ENCODE measurements at regions not wholly inside any gene's neighbourhood (a gene's known extent, or its start where the extent isn't known, plus 50 kb on each side); places are given as distances from the start of the nearest gene placed in this dataset.
A peak's percentile ranks its signal among the peaks of the same experiment; 100 is the strongest.

DNA sequence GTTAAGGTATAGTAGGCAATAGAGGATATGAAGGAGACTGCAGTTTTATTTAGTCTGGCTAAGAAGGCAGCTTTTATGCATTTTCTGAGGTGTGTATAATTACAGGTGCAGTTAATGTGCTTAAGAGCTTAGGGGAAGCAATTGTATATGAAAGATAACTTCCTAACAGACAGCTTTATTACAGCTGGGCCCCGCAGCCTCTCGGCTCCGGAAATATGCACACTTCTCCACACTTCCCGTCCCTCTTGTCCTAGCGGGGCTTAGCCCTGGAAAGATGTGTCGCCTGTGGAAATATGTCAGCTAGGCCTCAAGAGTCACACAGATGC, 178.4 kb upstream of the ARID1B start:
- no peak overlapping the region for H3K4me3 Mint-ChIP-seq
- Histone ChIP-seq H3K4me2 (no peak overlapping the region), H3K27ac (ENCODE audit: low read depth) (no peak overlapping the region)

More for the DNA sequence above, 178.4 kb upstream of the ARID1B start:
- no peak for TF ChIP-seq STAT1 (IDR thresholded peaks at IDR 0.05; ENCODE audit: unreplicated experiment)
- no peak for TF ChIP-seq POLR2AphosphoS5 (IDR thresholded peaks at IDR 0.05; ENCODE audit: low read depth)
- no peak for TF ChIP-seq EZH2phosphoT487 (IDR thresholded peaks at IDR 0.05; ENCODE audit: unreplicated experiment)
- TF ChIP-seq NANOG (IDR thresholded peaks at IDR 0.05; ENCODE audit: borderline replicate concordance), result no peak
- TF ChIP-seq, protein P1, sequence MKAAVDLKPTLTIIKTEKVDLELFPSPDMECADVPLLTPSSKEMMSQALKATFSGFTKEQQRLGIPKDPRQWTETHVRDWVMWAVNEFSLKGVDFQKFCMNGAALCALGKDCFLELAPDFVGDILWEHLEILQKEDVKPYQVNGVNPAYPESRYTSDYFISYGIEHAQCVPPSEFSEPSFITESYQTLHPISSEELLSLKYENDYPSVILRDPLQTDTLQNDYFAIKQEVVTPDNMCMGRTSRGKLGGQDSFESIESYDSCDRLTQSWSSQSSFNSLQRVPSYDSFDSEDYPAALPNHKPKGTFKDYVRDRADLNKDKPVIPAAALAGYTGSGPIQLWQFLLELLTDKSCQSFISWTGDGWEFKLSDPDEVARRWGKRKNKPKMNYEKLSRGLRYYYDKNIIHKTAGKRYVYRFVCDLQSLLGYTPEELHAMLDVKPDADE (IDR thresholded peaks at IDR 0.05), result no peak
- TF ChIP-seq ZNF331 (CRISPR knock-in tag; IDR thresholded peaks at IDR 0.05; ENCODE audit: low read depth), result no peak
- TF ChIP-seq ZNF114 (CRISPR knock-in tag; IDR thresholded peaks at IDR 0.05), result no peak
- no peak for TF ChIP-seq CREB1 (CRISPR knock-in tag; IDR thresholded peaks at IDR 0.05; ENCODE audit: low read depth)
- TF ChIP-seq EZH2 (IDR thresholded peaks at IDR 0.05; ENCODE audit: low read depth, unreplicated experiment), result no peak
- no peak for TF ChIP-seq CTCF (conservative IDR thresholded peaks at IDR 0.05; ENCODE audit: low read depth in 2 of 2)
- TF ChIP-seq, protein P2, sequence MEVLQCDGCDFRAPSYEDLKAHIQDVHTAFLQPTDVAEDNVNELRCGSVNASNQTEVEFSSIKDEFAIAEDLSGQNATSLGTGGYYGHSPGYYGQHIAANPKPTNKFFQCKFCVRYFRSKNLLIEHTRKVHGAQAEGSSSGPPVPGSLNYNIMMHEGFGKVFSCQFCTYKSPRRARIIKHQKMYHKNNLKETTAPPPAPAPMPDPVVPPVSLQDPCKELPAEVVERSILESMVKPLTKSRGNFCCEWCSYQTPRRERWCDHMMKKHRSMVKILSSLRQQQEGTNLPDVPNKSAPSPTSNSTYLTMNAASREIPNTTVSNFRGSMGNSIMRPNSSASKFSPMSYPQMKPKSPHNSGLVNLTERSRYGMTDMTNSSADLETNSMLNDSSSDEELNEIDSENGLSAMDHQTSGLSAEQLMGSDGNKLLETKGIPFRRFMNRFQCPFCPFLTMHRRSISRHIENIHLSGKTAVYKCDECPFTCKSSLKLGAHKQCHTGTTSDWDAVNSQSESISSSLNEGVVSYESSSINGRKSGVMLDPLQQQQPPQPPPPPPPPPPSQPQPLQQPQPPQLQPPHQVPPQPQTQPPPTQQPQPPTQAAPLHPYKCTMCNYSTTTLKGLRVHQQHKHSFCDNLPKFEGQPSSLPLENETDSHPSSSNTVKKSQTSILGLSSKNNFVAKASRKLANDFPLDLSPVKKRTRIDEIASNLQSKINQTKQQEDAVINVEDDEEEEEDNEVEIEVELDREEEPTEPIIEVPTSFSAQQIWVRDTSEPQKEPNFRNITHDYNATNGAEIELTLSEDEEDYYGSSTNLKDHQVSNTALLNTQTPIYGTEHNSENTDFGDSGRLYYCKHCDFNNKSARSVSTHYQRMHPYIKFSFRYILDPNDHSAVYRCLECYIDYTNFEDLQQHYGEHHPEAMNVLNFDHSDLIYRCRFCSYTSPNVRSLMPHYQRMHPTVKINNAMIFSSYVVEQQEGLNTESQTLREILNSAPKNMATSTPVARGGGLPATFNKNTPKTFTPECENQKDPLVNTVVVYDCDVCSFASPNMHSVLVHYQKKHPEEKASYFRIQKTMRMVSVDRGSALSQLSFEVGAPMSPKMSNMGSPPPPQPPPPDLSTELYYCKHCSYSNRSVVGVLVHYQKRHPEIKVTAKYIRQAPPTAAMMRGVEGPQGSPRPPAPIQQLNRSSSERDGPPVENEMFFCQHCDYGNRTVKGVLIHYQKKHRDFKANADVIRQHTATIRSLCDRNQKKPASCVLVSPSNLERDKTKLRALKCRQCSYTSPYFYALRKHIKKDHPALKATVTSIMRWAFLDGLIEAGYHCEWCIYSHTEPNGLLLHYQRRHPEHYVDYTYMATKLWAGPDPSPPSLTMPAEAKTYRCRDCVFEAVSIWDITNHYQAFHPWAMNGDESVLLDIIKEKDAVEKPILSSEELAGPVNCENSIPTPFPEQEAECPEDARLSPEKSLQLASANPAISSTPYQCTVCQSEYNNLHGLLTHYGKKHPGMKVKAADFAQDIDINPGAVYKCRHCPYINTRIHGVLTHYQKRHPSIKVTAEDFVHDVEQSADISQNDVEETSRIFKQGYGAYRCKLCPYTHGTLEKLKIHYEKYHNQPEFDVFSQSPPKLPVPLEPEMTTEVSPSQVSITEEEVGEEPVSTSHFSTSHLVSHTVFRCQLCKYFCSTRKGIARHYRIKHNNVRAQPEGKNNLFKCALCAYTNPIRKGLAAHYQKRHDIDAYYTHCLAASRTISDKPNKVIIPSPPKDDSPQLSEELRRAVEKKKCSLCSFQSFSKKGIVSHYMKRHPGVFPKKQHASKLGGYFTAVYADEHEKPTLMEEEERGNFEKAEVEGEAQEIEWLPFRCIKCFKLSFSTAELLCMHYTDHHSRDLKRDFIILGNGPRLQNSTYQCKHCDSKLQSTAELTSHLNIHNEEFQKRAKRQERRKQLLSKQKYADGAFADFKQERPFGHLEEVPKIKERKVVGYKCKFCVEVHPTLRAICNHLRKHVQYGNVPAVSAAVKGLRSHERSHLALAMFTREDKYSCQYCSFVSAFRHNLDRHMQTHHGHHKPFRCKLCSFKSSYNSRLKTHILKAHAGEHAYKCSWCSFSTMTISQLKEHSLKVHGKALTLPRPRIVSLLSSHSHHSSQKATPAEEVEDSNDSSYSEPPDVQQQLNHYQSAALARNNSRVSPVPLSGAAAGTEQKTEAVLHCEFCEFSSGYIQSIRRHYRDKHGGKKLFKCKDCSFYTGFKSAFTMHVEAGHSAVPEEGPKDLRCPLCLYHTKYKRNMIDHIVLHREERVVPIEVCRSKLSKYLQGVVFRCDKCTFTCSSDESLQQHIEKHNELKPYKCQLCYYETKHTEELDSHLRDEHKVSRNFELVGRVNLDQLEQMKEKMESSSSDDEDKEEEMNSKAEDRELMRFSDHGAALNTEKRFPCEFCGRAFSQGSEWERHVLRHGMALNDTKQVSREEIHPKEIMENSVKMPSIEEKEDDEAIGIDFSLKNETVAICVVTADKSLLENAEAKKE (CRISPR knock-in tag; IDR thresholded peaks at IDR 0.05), result no peak
- TF ChIP-seq JUNB (IDR thresholded peaks at IDR 0.05; ENCODE audit: unreplicated experiment), result no peak
- TF ChIP-seq, protein P3, sequence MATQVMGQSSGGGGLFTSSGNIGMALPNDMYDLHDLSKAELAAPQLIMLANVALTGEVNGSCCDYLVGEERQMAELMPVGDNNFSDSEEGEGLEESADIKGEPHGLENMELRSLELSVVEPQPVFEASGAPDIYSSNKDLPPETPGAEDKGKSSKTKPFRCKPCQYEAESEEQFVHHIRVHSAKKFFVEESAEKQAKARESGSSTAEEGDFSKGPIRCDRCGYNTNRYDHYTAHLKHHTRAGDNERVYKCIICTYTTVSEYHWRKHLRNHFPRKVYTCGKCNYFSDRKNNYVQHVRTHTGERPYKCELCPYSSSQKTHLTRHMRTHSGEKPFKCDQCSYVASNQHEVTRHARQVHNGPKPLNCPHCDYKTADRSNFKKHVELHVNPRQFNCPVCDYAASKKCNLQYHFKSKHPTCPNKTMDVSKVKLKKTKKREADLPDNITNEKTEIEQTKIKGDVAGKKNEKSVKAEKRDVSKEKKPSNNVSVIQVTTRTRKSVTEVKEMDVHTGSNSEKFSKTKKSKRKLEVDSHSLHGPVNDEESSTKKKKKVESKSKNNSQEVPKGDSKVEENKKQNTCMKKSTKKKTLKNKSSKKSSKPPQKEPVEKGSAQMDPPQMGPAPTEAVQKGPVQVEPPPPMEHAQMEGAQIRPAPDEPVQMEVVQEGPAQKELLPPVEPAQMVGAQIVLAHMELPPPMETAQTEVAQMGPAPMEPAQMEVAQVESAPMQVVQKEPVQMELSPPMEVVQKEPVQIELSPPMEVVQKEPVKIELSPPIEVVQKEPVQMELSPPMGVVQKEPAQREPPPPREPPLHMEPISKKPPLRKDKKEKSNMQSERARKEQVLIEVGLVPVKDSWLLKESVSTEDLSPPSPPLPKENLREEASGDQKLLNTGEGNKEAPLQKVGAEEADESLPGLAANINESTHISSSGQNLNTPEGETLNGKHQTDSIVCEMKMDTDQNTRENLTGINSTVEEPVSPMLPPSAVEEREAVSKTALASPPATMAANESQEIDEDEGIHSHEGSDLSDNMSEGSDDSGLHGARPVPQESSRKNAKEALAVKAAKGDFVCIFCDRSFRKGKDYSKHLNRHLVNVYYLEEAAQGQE (IDR thresholded peaks at IDR 0.05; ENCODE audit: unreplicated experiment), result no peak
- peaks cover 12% of the 10 kb centered on the region for H3K4me1 Mint-ChIP-seq
- no peaks in the 10 kb centered on the region for H3K9me2 ChIP-seq (ENCODE audit: insufficient read depth)
- peak overlapping the region; percentile 43; the same call in 1 of the 2 replicates for H2AFZ ChIP-seq
- H3K9me3 Mint-ChIP-seq, result peaks cover 13% of the 10 kb centered on the region
- no peaks in the 10 kb centered on the region for H4K20me1 ChIP-seq (replicated peaks; ENCODE audit: insufficient read depth)
- peaks cover 4% of the 10 kb centered on the region for H3K27me3 Mint-ChIP-seq (ENCODE audit: insufficient read depth, low read depth, poor library complexity)
- no peaks in the 10 kb centered on the region for H3K36me3 ChIP-seq (ENCODE audit: insufficient read depth)
- no peaks in the 10 kb centered on the region for H3K79me2 ChIP-seq (replicated peaks; ENCODE audit: insufficient read depth)
- H3K27me3 ChIP-seq (ENCODE audit: insufficient read depth), result no peaks in the 10 kb centered on the region
- no peak for DNase-seq (ENCODE audit: low spot score)
- peaks cover 3% of the 10 kb centered on the region; the same call in 2 of the 3 replicates for H3K36me3 Mint-ChIP-seq (ENCODE audit: low read depth)
- H3K4me3 ChIP-seq, result no peak overlapping the region
- ATAC-seq, result no peak
- no peak overlapping the region for H3K27ac Mint-ChIP-seq
- no peaks in the 10 kb centered on the region for H3F3A ChIP-seq (replicated peaks; ENCODE audit: low read depth)
- peaks cover 3% of the 10 kb centered on the region; the same call in 1 of the 2 replicates for H3K4me1 ChIP-seq (ENCODE audit: insufficient read depth)

All from GM23338 (cell line).